HUES48 (cell line): ENCODE measurements at regions not wholly inside any gene's neighbourhood (a gene's known extent, or its start where the extent isn't known, plus 50 kb on each side); places are given as distances from the start of the nearest gene placed in this dataset.

ENCODE experiments used
- H3K27ac ChIP-seq: one replicate; pipeline ENCODE4 v1.7.0; 2013; ENCODE audit warnings: low read depth, low read length, inconsistent platforms
- H3K27me3 ChIP-seq: 2 replicates; pipeline ENCODE4 v1.6.1; 2013; ENCODE audit warnings: mild to moderate bottlenecking, low read length; ENCODE audit not compliant: control insufficient read depth, insufficient read depth
- H3K36me3 ChIP-seq: 2 replicates; pipeline ENCODE4 v1.6.1; 2013; ENCODE audit warnings: low read length; ENCODE audit not compliant: control insufficient read depth, insufficient read depth
- H3K4me1 ChIP-seq: 2 replicates; pipeline ENCODE4 v1.6.1; 2013; ENCODE audit warnings: mild to moderate bottlenecking, low read length; ENCODE audit not compliant: control insufficient read depth, insufficient read depth
- H3K4me3 ChIP-seq: 2 replicates; pipeline ENCODE4 v1.5.1; 2013; ENCODE audit warnings: mild to moderate bottlenecking, low read depth, low read length
- H3K9ac ChIP-seq: 2 replicates; pipeline ENCODE4 v1.6.1; 2013; ENCODE audit warnings: mild to moderate bottlenecking, low read depth, low read length, moderate library complexity
- H3K9me3 ChIP-seq: 2 replicates; pipeline ENCODE4 v1.6.1; 2013; ENCODE audit warnings: low read length; ENCODE audit not compliant: control insufficient read depth, insufficient read depth

- Histone ChIP-seq H3K9ac (no peak overlapping the region), H3K27me3 (no peaks in the 10 kb centered on the region), H3K36me3 (no peaks in the 10 kb centered on the region), H3K4me1 (no peaks in the 10 kb centered on the region), H3K9me3 (no peaks in the 10 kb centered on the region), H3K4me3 (no peak overlapping the region), H3K27ac (no peak overlapping the region)
Observed at GRCh38 chr2:176614049-176614448, 344.8 kb downstream of the MTX2 start.

GRCh38 chr2:176614930-176615329 is 345.7 kb downstream of the MTX2 start:
- Histone ChIP-seq H3K9ac (no peak overlapping the region), H3K36me3 (no peaks in the 10 kb centered on the region), H3K27ac (no peak overlapping the region), H3K27me3 (no peaks in the 10 kb centered on the region), H3K4me1 (no peaks in the 10 kb centered on the region), H3K4me3 (no peak overlapping the region), H3K9me3 (no peaks in the 10 kb centered on the region)

GRCh38 chr2:176619504-176619903 is 350.3 kb downstream of the MTX2 start:
- H3K9me3 ChIP-seq, result no peaks in the 10 kb centered on the region
- H3K9ac ChIP-seq, result no peak overlapping the region
- H3K27ac ChIP-seq, result no peak overlapping the region
- H3K27me3 ChIP-seq, result no peaks in the 10 kb centered on the region
- H3K4me3 ChIP-seq, result no peak overlapping the region
- H3K36me3 ChIP-seq, result no peaks in the 10 kb centered on the region
- no peaks in the 10 kb centered on the region for H3K4me1 ChIP-seq

GRCh38 chr2:176621350-176621749 is 352.1 kb downstream of the MTX2 start:
- Histone ChIP-seq H3K4me3 (no peak overlapping the region), H3K9ac (no peak overlapping the region), H3K27ac (no peak overlapping the region), H3K4me1 (no peaks in the 10 kb centered on the region), H3K9me3 (no peaks in the 10 kb centered on the region), H3K36me3 (no peaks in the 10 kb centered on the region), H3K27me3 (no peaks in the 10 kb centered on the region)

- Histone ChIP-seq H3K27ac (no peak overlapping the region), H3K9ac (no peak overlapping the region), H3K4me3 (no peak overlapping the region), H3K27me3 (no peaks in the 10 kb centered on the region), H3K4me1 (no peaks in the 10 kb centered on the region), H3K9me3 (no peaks in the 10 kb centered on the region), H3K36me3 (no peaks in the 10 kb centered on the region)
Observed at GRCh38 chr2:176622792-176623191, 353.6 kb downstream of the MTX2 start.

GRCh38 chr2:176626796-176627195 is 357.6 kb downstream of the MTX2 start:
- Histone ChIP-seq H3K9ac (no peak overlapping the region), H3K27me3 (no peaks in the 10 kb centered on the region), H3K27ac (no peak overlapping the region), H3K4me1 (no peaks in the 10 kb centered on the region), H3K4me3 (no peak overlapping the region), H3K36me3 (no peaks in the 10 kb centered on the region), H3K9me3 (no peaks in the 10 kb centered on the region)

GRCh38 chr2:176628438-176628837 is 359.2 kb downstream of the MTX2 start:
- Histone ChIP-seq H3K36me3 (no peaks in the 10 kb centered on the region), H3K27ac (no peak overlapping the region), H3K27me3 (no peaks in the 10 kb centered on the region), H3K4me3 (no peak overlapping the region), H3K9ac (no peak overlapping the region), H3K4me1 (no peaks in the 10 kb centered on the region), H3K9me3 (no peaks in the 10 kb centered on the region)

- H3K4me3 ChIP-seq, result no peak overlapping the region
Observed at GRCh38 chr2:176633754-176634153, 364.5 kb downstream of the MTX2 start.

GRCh38 chr2:176636401-176636800 is 367.2 kb downstream of the MTX2 start:
- Histone ChIP-seq H3K9ac (no peak overlapping the region), H3K9me3 (no peaks in the 10 kb centered on the region), H3K4me3 (no peak overlapping the region), H3K27me3 (peaks cover 67% of the 10 kb centered on the region), H3K27ac (no peak overlapping the region), H3K4me1 (0 out of 2 replicates have a peak, but pooled peaks cover 5% of the 10 kb centered on the region), H3K36me3 (no peaks in the 10 kb centered on the region)

More at GRCh38 chr2:176633754-176634153, 364.5 kb downstream of the MTX2 start:
- H3K27ac ChIP-seq, result no peak overlapping the region
- peaks cover 52% of the 10 kb centered on the region for H3K27me3 ChIP-seq
- no peaks in the 10 kb centered on the region for H3K36me3 ChIP-seq
- H3K9ac ChIP-seq, result no peak overlapping the region
- H3K4me1 ChIP-seq, result 0 out of 2 replicates have a peak, but pooled peaks cover 3% of the 10 kb centered on the region
- H3K9me3 ChIP-seq, result no peaks in the 10 kb centered on the region

- Histone ChIP-seq H3K27me3 (peaks cover 70% of the 10 kb centered on the region), H3K27ac (no peak overlapping the region), H3K9me3 (no peaks in the 10 kb centered on the region), H3K4me1 (0 out of 2 replicates have a peak, but pooled peaks cover 5% of the 10 kb centered on the region), H3K36me3 (no peaks in the 10 kb centered on the region), H3K4me3 (peak overlapping the region; percentile 66), H3K9ac (no peak overlapping the region)
Observed at GRCh38 chr2:176637142-176637485, 367.9 kb downstream of the MTX2 start.

GRCh38 chr2:176637486-176638166 is 368.4 kb downstream of the MTX2 start:
- 0 out of 2 replicates have a peak, but pooled peaks cover 5% of the 10 kb centered on the region for H3K4me1 ChIP-seq
- H3K9me3 ChIP-seq, result no peaks in the 10 kb centered on the region
- H3K4me3 ChIP-seq, result peak overlapping the region; percentile 66
- H3K36me3 ChIP-seq, result no peaks in the 10 kb centered on the region
- no peak overlapping the region for H3K9ac ChIP-seq
- H3K27me3 ChIP-seq, result peaks cover 71% of the 10 kb centered on the region
- H3K27ac ChIP-seq, result no peak overlapping the region
